ENCODE measurements at regions not wholly inside any gene's neighbourhood (a gene's known extent, or its start where the extent isn't known, plus 50 kb on each side); places are given as distances from the start of the nearest gene placed in this dataset.
A peak's percentile ranks its signal among the peaks of the same experiment; 100 is the strongest.

GRCh38 chrX:16451334-16451733 is 198.6 kb upstream of the S100G start:
- no peak for DNase-seq

GRCh38 chrX:16454926-16455325 is 195.0 kb upstream of the S100G start:
- no peak for DNase-seq

- DNase-seq = no peak
These were observed 192.7 kb upstream of the S100G start for GRCh38 chrX:16457239-16457638.

- DNase-seq = peak; percentile 3
These were observed 191.8 kb upstream of the S100G start for GRCh38 chrX:16458208-16458607.

GRCh38 chrX:16459008-16459407 is 190.9 kb upstream of the S100G start:
- no peak for DNase-seq

GRCh38 chrX:16461968-16462367 is 188.0 kb upstream of the S100G start:
- no peak for DNase-seq

GRCh38 chrX:16462912-16463311 is 187.0 kb upstream of the S100G start:
- no peak for DNase-seq

GRCh38 chrX:16464369-16464768 is 185.6 kb upstream of the S100G start:
- DNase-seq = no peak

- DNase-seq = no peak
These were observed 184.7 kb upstream of the S100G start for GRCh38 chrX:16465081-16465876.

GRCh38 chrX:16466640-16467432 is 183.1 kb upstream of the S100G start:
- DNase-seq = no peak

- DNase-seq = no peak
These were observed 180.1 kb upstream of the S100G start for GRCh38 chrX:16469870-16470269.

- DNase-seq = no peak
These were observed 177.6 kb upstream of the S100G start for GRCh38 chrX:16472345-16472744.

GRCh38 chrX:16474511-16474910 is 175.4 kb upstream of the S100G start:
- DNase-seq = no peak

- DNase-seq = no peak
These were observed 173.9 kb upstream of the S100G start for GRCh38 chrX:16476009-16476408.

- no peak for DNase-seq
These were observed 173.3 kb upstream of the S100G start for GRCh38 chrX:16476692-16477091.

- DNase-seq = no peak
These were observed 170.6 kb upstream of the S100G start for GRCh38 chrX:16479206-16479869.

- DNase-seq = no peak
These were observed 169.9 kb upstream of the S100G start for GRCh38 chrX:16480049-16480448.

- no peak for DNase-seq
These were observed 165.6 kb upstream of the S100G start for GRCh38 chrX:16484338-16484737.

- no peak for DNase-seq
These were observed 162.2 kb upstream of the S100G start for GRCh38 chrX:16487620-16488385.

- no peak for DNase-seq
These were observed 161.0 kb upstream of the S100G start for GRCh38 chrX:16488959-16489358.

- no peak for DNase-seq
These were observed 158.5 kb upstream of the S100G start for GRCh38 chrX:16491461-16491860.

- DNase-seq = no peak
These were observed 153.8 kb upstream of the S100G start for GRCh38 chrX:16496175-16496574.
